AG20443 (cell line): ENCODE measurements at regions not wholly inside any gene's neighbourhood (a gene's known extent, or its start where the extent isn't known, plus 50 kb on each side); places are given as distances from the start of the nearest gene placed in this dataset.

Experiments
- DNase-seq: peaks from one replicate; pipeline ENCODE4 v3.0.0; 2012; ENCODE audit warnings: low spot score, mixed read lengths

- peak; percentile 86 for DNase-seq
Observed at GRCh38 chr10:83871187-83872081, 267.9 kb upstream of the GHITM start.

DNA sequence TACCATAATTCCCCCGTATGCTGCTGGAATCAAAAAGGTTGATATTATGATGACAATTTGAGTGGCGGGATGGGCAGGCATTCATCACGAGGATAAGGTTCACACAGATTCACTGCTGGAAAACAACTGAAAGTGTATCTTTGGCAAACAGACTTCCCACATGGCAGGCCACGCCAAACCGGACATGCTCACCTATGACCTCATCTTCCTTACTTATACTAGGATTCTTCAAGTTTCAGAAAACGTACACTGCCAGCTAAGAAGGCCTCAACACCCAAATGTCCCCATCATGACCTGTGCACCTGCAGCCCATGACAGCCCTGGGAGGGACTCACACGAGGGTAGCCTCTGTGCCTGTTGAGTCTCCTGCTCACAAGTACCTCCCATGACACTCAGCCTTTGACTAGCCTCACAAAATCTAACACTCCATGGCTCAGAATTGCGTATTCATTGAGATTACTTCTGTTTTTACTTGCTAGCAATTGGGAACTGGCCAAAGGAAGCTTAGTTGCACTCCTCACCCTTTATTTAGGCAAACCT is 259.0 kb upstream of the GHITM start:
- DNase-seq = no peak

- no peak for DNase-seq
Observed at GRCh38 chr10:83881661-83882060, 257.6 kb upstream of the GHITM start.

DNA sequence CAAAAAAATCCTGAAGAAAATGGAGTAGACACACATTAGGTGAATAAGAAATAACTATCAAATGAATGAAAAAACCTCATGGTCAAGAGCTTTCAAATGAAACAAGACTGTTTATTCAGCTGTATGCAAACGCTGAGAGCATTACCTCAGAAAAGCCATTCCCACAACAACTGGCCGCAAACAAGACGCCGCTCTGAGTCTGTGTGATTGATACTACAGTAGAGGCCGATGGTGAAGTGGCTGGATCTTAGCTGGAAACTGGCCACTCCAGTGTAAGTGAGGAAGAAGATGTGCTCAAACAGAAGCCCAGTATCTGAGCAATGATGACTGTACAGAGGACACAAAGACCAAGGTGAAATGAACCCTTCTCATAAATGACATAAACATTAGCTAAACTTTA is 252.4 kb upstream of the GHITM start:
- no peak for DNase-seq

DNA sequence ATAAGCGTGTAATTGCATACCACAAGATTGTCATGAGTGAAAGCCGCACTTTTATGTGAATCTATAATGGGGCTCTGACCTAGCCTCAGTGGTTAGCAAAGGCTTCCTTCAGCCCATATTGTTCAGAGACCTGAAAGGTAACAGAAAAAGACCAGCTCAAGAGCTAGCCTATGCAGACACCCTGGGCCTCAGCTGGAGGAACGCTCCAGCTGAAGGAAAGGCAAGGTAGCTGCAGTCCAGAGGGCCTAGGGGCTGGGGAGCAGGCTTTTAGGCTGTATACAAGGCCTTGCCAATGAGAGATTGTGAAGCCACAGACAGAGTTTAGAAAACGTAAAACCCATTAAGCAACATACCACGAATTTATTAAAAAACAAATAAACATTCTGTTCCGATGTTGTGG is 246.6 kb upstream of the GHITM start:
- no peak for DNase-seq

DNA sequence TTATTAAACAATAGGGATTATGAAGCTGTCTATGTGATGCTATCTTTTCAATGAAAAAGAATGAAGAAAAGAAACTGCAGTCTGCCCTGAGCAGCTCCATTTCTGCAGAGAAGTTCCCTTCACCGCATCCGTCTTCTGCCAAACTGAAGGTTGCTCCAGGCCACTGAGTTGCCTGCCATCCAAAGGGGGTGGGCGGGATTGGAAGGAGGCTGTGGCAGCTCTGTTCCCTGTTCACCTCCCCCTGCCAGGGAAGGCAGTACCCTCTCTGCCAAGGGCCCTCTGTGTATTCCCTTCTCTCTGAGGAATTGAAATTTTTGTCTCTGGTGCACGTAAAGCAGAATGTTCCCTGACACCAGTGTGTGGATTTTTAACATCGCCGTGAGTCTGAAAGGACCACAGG is 243.1 kb upstream of the GHITM start:
- DNase-seq = no peak

- DNase-seq = no peak
Observed at GRCh38 chr10:83897626-83898025, 241.7 kb upstream of the GHITM start.

GRCh38 chr10:83908506-83908905 is 230.8 kb upstream of the GHITM start:
- no peak for DNase-seq

DNA sequence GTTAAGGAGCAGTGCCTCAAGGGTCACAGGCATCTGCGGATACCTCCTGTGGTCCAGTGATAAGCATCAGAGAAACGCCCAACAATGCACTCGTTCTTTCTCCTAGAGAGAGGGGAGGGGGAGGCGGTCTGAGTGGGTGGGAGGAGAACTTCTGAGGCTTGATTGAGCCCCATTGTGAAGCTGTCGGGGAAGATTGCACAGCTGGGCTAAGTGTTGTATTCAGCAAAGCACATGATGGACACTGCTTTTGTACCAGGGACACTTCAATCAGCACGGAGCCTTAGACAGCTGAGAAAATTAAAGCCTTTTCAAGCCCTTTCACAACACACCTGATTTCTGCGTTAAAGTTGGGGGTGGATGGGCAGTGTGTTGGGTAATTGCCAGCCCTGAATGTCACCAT is 230.3 kb upstream of the GHITM start:
- no peak for DNase-seq

DNA sequence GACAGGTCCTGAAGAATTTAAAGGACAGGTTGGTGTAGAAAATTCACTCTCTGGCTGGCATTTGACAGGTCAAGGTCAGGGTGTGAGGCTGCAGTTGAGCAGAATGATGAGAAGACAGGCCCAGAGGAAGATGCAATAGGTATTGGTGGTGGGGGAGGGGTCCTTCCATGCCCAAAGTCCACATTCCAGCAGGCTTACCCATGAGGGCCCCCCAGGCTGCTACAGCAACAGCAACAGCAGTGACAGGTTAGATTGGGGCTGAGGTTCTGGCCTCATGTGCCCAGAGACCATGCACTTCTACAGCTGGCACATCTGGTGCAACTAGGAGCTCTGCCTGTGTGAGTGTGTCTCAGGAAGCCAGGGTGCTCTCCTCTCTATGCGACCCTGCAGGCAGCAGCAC is 223.5 kb upstream of the GHITM start:
- DNase-seq = no peak

DNA sequence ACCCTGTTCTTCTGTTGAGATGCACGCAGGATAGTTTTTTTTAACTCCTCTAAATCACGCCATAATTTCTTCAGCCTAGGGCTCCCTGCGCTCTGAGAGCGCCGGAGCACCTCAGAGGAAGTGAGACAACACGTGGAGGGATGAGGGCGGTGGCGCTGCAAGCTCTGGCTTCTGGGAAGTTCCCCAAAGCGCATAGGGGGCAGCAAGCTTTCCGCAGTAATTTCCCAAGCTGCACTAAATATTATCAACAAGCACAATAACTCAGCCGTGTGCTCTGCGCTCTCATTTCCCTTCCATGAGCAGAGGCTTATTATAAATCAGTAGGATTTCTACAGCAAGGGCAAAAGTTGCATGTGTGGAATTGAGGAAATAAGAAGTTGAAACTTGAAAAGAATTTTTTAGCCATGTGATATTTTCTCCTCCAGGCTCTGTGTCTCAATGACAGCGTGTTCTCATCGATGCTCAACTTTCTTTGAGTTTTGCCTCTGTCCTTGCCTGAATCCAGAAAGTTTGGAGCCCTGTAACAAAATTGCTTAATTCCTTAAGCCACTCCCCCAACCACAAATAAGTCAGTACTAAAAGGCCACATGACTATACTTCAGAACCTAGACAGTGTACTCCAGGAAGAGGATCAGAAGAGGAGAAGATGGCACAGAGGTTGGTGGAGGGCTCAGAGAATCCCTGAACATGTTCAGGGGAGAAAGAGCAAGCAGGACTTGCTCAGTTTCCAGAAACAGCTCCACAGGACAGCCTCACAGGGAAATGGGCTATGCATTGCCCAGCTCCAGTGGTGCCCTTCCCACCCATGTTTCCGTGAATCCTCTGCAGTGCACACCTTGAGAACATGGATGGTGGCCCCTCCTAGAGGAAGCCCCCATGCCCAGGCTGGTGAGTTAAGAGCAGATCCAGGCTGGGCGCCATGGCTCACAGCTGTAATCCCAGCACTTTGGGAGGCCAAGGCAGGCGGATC is 221.5 kb upstream of the GHITM start:
- peak; percentile 2 for DNase-seq

DNA sequence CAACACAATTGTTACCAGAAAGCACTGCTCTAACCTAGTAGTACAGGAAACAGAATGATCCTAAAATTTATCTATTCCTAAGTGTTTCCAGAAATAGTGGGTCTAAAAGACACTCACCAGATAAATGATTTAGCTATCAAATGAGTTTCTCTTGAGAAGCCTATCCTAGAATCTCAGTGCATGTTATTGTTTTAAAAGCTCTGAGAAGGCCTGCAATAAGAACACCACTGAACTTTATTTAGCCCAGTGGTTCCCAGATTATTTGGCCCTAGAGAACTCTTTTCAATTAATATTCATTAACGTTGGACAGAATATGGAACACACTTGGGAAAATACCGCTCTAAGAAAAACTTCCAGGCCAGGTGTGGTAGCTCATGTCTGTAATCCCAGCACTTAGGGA is 220.1 kb upstream of the GHITM start:
- no peak for DNase-seq

- DNase-seq = no peak
Observed at GRCh38 chr10:83921984-83922860, 217.1 kb upstream of the GHITM start.

DNA sequence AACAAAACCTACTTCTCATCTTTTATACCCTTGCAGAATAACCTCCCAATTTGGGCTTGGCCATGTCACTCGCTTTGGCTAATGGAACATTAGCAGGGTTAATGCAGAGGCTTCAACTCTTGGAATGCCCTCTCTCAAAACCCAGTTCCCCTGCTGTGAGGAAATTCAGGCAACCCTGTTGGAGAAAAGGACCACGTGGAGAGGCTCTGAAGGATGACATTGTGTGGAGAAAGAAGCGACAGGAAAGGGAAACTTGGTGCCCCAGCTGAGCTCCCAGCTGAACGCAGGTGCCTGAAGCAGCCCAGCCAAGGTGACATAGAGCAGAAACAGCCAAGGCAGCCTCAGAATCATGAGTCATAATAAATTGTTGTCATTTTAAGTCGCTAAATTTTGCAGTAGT is 214.2 kb upstream of the GHITM start:
- DNase-seq = no peak

- no peak for DNase-seq
Observed at GRCh38 chr10:83926606-83927005, 212.7 kb upstream of the GHITM start.

GRCh38 chr10:83927166-83927565 is 212.1 kb upstream of the GHITM start:
- no peak for DNase-seq

DNA sequence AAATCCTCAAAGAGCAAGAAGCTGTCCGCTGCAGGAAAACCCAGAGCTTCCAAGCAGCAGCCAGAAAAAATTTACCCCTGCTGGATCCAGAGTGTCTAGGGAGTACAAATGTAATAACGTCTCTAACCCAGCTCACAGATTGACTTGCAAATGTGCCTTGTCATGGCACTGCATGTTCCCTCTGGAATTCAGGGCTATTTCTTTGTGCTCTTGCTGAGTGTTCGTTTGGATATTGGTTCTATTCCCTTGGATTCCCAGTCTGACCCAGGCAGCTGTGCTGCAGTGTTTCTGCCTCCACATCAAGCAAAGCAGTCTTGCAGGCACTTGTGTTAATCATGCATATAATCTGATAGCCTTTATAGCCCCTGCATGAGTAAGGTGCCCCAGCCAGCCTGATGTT is 209.9 kb upstream of the GHITM start:
- no peak for DNase-seq

DNA sequence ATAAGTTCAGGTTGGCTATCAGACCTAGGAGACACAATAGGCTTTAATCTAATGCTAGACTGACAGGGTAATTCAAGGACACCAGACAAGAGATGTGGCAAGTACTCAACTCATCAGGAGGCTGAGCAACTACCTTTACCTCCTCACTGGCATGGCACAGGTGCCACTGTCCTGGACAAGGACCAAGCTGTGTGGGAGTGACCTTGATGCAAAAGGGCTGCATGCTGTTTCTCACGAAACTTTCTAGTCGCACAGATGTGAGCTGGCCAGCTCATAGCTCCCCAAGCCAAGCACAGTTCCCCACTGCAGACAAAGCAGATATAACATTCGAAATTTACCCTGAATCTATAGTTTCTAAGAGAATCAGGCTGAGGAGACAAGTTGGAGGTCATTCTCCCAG is 207.6 kb upstream of the GHITM start:
- DNase-seq = no peak

DNA sequence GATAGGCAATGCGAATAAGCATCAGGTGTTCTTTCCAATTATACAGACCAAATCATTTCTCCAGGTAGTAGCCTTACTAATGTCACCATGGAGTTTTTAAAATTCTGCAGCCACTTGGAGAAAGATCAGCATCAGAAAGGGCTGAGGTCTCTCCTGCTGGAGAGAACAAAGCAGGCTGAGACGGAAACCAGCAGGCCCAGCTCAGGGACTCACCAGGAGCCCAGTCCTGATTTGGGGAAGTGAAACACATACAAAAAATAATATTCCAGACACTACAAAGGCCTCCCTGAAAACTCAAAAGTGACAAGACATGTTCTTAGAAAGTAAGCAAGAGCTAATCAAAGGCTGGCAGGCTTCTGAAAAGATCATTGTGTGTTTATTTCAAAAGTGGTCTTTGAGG is 207.1 kb upstream of the GHITM start:
- DNase-seq = no peak

DNA sequence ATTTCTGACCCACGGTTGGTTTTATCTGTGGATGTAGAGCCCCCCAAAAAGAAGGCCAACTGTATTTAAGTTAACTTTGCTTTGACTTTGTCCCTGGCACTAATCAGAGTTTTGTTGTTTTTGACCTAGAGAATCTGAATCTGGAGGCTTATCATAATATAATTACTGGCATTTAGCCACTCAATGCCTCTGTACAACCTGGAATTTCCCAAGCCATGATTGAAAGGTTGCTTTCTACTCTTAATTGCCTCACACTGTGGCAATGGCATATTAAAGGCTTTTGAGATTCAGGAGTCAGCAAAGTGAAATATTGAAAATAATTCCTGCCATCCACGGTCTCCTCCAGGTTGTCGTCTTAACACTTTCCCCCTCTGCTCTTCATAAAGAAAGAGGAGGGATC is 205.2 kb upstream of the GHITM start:
- no peak for DNase-seq

- DNase-seq = no peak
Observed at GRCh38 chr10:83934641-83935338, 204.5 kb upstream of the GHITM start.
